SK-N-MC (cell line): ENCODE measurements at regions not wholly inside any gene's neighbourhood (a gene's known extent, or its start where the extent isn't known, plus 50 kb on each side); places are given as distances from the start of the nearest gene placed in this dataset.

Experiments
- DNase-seq: peaks from one replicate; pipeline ENCODE4 v3.0.0-alpha.2; 2011; ENCODE audit warnings: low read depth, low spot score
- H3K27ac ChIP-seq: fragments of 200-600 bp; sonication (generic); 2 replicates; pipeline ENCODE4 v1.5.1; 2016; ENCODE audit warnings: mixed run types
- H3K36me3 ChIP-seq: fragments of 200-600 bp; sonication (generic); 2 replicates; pipeline ENCODE4 v1.6.1; 2017; ENCODE audit warnings: antibody characterized with exemption, low read length, mixed read lengths; ENCODE audit not compliant: insufficient read depth
- H3K4me3 ChIP-seq: fragments of 200-600 bp; sonication (generic); 2 replicates; pipeline ENCODE4 v1.5.1; 2016
- H3K9ac ChIP-seq: fragments of 200-600 bp; sonication (generic); 2 replicates; pipeline ENCODE4 v1.8.0; 2017; ENCODE audit warnings: mixed run types, mixed read lengths; ENCODE audit not compliant: insufficient read length
- H3K9me3 ChIP-seq: fragments of 200-600 bp; sonication (generic); 2 replicates; pipeline ENCODE4 v1.6.1; 2017; ENCODE audit warnings: low read depth, mild to moderate bottlenecking, antibody characterized with exemption, low read length, moderate library complexity, mixed read lengths
- EZH2 ChIP-seq: fragments of 200-600 bp; sonication (generic); IDR thresholded peaks from one replicate; pipeline ENCODE4 v1.6.1; 2017; ENCODE audit warnings: antibody characterized with exemption
- FOXP2 ChIP-seq: optimal IDR thresholded peaks from 2 replicates; pipeline ENCODE3; 2011; ENCODE audit warnings: mild to moderate bottlenecking, moderate library complexity; ENCODE audit not compliant: insufficient read depth; ENCODE audit errors: extremely low read length, control extremely low read depth
- POLR2AphosphoS5 ChIP-seq: IDR thresholded peaks from 2 replicates; pipeline ENCODE4 v1.6.1; 2012; ENCODE audit warnings: mild to moderate bottlenecking, low read depth, low read length, borderline replicate concordance

DNA sequence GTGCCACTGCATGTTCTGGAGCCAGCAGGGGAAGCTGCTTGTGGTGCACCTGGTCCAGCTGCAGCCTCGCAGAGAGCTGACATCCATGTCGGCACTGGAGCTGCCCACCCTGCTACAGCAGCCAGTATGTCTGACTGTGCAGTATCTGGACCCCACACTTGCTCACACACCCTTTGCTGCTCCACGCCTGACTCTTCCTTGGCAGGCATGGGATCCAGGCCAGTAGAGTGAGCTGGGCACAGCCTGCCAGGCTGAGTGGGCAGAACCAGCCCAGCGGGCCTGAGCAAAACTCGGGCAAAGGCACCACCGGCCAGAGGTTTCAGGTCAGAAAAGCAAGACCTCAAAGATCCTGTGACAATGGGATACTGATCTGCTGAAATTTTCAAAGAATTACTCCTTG, 690.1 kb downstream of the STPG2 start:
- Histone ChIP-seq H3K27ac (no peak overlapping the region), H3K36me3 (no peaks in the 10 kb centered on the region), H3K4me3 (no peak overlapping the region), H3K9me3 (no peaks in the 10 kb centered on the region), H3K9ac (no peak overlapping the region)
- no peak for DNase-seq
- no peak for TF ChIP-seq FOXP2
- no peak for TF ChIP-seq EZH2
- no peak for TF ChIP-seq POLR2AphosphoS5

DNA sequence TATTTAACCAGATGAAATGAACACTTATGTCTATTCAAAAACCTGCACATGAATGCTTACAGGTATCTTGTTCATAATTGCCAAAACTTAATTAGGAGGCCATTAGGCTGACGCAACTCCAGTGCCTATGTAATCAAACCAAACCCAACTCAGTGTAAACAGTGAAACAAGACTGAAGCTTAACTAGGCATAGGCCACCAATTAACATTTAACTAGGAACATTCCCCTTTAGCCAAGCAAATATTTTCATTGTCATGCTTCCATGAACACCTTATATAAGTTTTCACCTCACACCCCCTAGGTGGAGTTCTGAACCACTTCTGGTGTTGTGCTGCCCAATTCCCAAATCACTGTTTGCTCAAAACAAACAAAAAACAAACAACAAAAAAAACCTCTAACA, 686.0 kb downstream of the STPG2 start:
- no peak overlapping the region for H3K9ac ChIP-seq
- H3K27ac ChIP-seq: no peak overlapping the region
- DNase-seq: no peak
- TF ChIP-seq POLR2AphosphoS5 (no peak), FOXP2 (no peak)
- H3K9me3 ChIP-seq: no peaks in the 10 kb centered on the region
- no peak overlapping the region for H3K4me3 ChIP-seq
- H3K36me3 ChIP-seq: no peaks in the 10 kb centered on the region

DNA sequence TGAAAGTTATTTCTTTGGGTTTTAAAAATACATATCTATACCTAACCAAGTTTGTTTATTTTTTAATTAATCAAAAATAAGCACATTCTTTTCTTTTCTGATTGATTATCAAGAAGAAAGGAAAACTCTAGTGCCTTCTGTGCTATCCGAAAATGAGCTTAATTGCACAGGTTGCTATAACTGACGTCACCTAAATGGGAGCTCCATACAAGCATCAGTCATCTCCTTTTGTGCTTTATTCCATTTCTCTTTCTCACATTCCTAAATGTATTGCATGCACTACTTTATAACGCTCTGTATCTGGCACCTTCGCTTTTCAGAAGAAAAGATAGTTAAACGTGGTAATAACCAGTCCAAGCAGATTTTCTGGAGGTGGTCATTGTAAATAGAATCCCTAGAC, 675.0 kb downstream of the STPG2 start:
- no peak overlapping the region for H3K9ac ChIP-seq
- TF ChIP-seq POLR2AphosphoS5 (no peak), FOXP2 (no peak), EZH2 (no peak)
- no peak overlapping the region for H3K27ac ChIP-seq
- DNase-seq: no peak
- no peaks in the 10 kb centered on the region for H3K9me3 ChIP-seq
- H3K4me3 ChIP-seq: no peak overlapping the region
- no peaks in the 10 kb centered on the region for H3K36me3 ChIP-seq

DNA sequence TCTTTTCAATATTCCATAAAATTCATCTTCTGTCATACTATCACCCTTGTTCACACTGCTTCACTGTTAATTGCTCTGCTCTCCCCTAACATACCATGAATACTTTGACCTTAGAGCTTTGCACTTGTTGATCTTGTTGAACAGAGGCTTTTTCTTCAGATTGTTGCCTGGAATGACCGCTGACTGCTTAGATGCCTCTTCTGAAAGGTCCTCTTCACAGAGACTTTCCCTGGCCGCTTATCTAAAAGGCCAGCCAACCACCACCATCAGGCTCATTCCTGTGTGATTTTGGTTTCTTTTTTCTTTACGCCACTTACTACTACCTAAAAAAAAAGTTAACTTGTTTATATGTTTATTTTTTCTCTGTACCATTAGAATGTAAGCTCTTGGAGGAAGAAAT, 667.7 kb downstream of the STPG2 start:
- H3K9me3 ChIP-seq: no peaks in the 10 kb centered on the region
- H3K9ac ChIP-seq: no peak overlapping the region
- no peaks in the 10 kb centered on the region for H3K36me3 ChIP-seq
- no peak overlapping the region for H3K27ac ChIP-seq
- DNase-seq: no peak
- H3K4me3 ChIP-seq: no peak overlapping the region
- TF ChIP-seq EZH2 (no peak), FOXP2 (no peak), POLR2AphosphoS5 (no peak)

DNA sequence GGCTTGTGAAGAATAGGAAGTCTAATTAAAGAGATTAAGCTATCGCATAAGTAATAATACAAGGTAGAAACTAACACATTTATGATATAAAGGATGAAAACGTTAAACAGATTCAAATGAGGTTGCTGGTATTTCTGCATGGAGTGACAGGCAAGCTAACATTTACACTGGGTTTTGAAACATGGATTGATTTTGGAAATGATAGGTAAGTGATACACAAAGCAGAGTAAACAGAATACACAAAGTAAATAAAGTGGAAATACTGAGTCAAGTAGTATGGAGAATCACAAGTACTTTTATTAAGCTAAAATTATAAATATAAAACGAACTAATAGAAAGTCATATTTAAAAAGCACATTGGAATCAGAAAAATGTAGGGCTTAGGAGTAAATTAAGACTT, 665.3 kb downstream of the STPG2 start:
- DNase-seq: no peak
- no peaks in the 10 kb centered on the region for H3K9me3 ChIP-seq
- no peak overlapping the region for H3K4me3 ChIP-seq
- no peak overlapping the region for H3K27ac ChIP-seq
- TF ChIP-seq POLR2AphosphoS5: no peak
- TF ChIP-seq FOXP2: no peak
- TF ChIP-seq EZH2: no peak
- no peak overlapping the region for H3K9ac ChIP-seq
- no peaks in the 10 kb centered on the region for H3K36me3 ChIP-seq

DNA sequence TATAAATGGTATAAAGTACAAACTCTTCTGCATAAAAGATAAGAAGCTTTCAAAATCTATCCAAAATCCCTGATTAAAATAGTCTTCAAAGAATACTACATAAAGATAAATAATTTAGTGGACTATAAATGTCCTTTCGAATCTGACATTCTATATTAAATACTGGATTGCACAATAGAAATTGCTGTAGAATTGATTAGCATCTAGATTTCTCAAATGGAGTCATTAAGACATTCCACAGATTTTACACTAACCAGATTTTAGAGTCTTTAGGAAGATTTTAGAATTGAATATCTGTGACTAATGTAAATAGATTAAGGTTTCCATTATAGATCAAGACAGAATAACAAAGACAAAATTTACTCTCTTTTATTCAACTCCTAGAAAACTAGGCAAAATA, 663.9 kb downstream of the STPG2 start:
- no peaks in the 10 kb centered on the region for H3K36me3 ChIP-seq
- no peak overlapping the region for H3K4me3 ChIP-seq
- no peak overlapping the region for H3K9ac ChIP-seq
- DNase-seq: no peak
- H3K9me3 ChIP-seq: no peaks in the 10 kb centered on the region
- TF ChIP-seq POLR2AphosphoS5 (no peak), EZH2 (no peak), FOXP2 (no peak)
- peak overlapping the region; percentile 20; the same call in 1 of the 2 replicates for H3K27ac ChIP-seq

DNA sequence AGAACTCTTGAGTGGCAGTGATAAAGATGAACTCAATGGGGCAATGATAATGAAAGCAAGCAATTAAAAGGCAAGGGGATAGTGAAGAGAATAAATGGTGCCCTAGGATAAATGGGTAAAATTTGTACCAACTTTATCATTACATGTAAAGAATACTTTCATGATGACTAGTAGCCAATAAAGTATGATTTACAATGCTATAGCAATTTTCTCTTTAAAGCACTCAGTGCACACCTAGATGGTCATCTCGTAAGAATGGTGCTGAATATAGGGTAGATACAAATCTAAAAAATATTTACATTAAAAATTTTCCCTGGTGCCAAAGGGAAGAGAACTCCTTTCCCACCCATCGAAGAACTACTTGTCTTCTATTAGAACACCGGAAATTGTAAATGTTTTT, 651.4 kb downstream of the STPG2 start:
- Histone ChIP-seq H3K36me3 (no peaks in the 10 kb centered on the region), H3K9me3 (no peaks in the 10 kb centered on the region), H3K27ac (no peak overlapping the region), H3K4me3 (no peak overlapping the region), H3K9ac (no peak overlapping the region)
- no peak for DNase-seq
- TF ChIP-seq FOXP2: no peak
- TF ChIP-seq POLR2AphosphoS5: no peak
- no peak for TF ChIP-seq EZH2

DNA sequence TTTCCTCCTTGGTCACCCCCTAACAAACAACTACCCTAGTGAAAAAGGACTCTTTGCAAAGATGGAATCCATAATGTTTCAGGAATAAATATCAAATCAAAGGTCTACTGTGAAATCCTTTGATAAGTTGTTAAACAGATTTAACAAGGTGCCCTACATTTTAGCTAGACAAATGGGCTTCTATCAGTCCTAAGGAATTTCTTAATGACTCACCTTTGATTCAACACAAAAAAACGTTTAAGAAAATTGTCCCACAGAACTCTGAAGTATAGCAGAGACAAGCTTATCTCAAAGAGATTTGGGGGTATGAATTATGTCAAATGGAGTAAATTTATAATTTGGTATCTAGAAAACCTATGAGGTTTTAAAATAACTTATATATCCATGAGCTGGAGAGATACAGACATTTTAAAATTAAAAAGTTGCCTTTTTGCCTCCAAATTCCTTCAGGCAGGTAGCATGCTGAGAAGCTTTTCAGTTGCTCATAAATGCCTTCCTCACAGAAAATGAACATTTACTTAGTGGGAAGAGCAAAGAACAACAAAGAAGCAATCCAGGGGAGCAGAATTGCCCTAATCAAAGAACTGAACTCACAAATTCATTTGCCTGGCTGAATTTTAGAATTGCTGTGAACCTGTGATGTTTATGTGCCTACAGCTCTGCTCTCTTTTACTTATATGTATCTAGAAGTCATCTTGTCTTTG, 649.3 kb downstream of the STPG2 start:
- Histone ChIP-seq H3K9me3 (no peaks in the 10 kb centered on the region), H3K9ac (no peak overlapping the region), H3K4me3 (no peak overlapping the region), H3K36me3 (no peaks in the 10 kb centered on the region), H3K27ac (no peak overlapping the region)
- TF ChIP-seq EZH2: no peak
- no peak for TF ChIP-seq FOXP2
- TF ChIP-seq POLR2AphosphoS5: no peak
- no peak for DNase-seq

DNA sequence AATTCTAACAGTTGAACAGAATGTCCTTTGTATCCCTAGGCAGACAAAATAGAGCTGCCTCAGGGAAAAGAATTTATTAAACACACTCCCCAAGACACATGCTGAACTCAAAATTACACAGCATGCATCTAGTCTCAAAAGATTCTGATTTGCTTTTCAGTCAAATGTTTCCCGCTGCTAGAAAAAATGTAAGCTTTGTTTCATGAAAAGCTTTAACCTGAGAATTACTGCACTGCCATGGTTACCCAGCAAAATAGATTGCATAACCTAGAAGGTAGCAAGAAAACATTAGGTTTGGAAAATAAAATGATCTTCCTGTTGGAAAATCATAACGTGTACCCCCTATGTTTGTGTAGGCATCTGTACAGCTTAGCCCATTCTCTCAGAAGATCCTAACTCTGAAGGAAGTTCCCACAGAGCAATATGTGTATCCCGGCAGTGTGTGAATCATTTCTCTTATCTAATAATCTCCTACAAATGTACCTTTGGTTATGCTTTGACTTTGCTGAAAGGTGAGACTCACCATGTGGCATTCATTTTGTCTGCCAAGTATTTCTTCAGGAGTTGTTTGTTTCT, 646.9 kb downstream of the STPG2 start:
- TF ChIP-seq POLR2AphosphoS5: no peak
- TF ChIP-seq FOXP2: no peak
- no peak for TF ChIP-seq EZH2
- Histone ChIP-seq H3K27ac (peak overlapping the region; percentile 36; the same call in 1 of the 2 replicates), H3K9ac (no peak overlapping the region), H3K9me3 (no peaks in the 10 kb centered on the region), H3K4me3 (peak overlapping the region; percentile 47; the same call in 1 of the 2 replicates), H3K36me3 (no peaks in the 10 kb centered on the region)
- DNase-seq: no peak
